GM19372 (cell line): ENCODE measurements at regions not wholly inside any gene's neighbourhood (a gene's known extent, or its start where the extent isn't known, plus 50 kb on each side); places are given as distances from the start of the nearest gene placed in this dataset.

Source experiments
- ATAC-seq: cut with Tn5 transposase; IDR thresholded peaks from one replicate; pipeline ENCODE4 v1.9.1; 2021; ENCODE audit warnings: mild to moderate bottlenecking, low read depth, moderate library complexity; ENCODE audit not compliant: unreplicated experiment

- ATAC-seq, result no peak
Measured at GRCh38 chr4:31086756-31087330, 366.7 kb downstream of the PCDH7 start.

- ATAC-seq, result no peak
Measured at GRCh38 chr4:31088600-31089230, 368.5 kb downstream of the PCDH7 start.

GRCh38 chr4:31089815-31090214 lies 369.6 kb downstream of the PCDH7 start:
- ATAC-seq, result no peak

GRCh38 chr4:31094474-31094873 lies 374.3 kb downstream of the PCDH7 start:
- ATAC-seq, result no peak

- no peak for ATAC-seq
Measured at GRCh38 chr4:31097999-31098398, 377.8 kb downstream of the PCDH7 start.

GRCh38 chr4:31100536-31100935 lies 380.4 kb downstream of the PCDH7 start:
- ATAC-seq, result no peak

- ATAC-seq, result no peak
Measured at GRCh38 chr4:31104043-31104442, 383.9 kb downstream of the PCDH7 start.

- no peak for ATAC-seq
Measured at GRCh38 chr4:31104577-31104976, 384.4 kb downstream of the PCDH7 start.

GRCh38 chr4:31106419-31106818 lies 386.2 kb downstream of the PCDH7 start:
- ATAC-seq, result no peak

- no peak for ATAC-seq
Measured at GRCh38 chr4:31107362-31107761, 387.2 kb downstream of the PCDH7 start.

GRCh38 chr4:31108762-31109161 lies 388.6 kb downstream of the PCDH7 start:
- ATAC-seq, result no peak

GRCh38 chr4:31111790-31112189 lies 391.6 kb downstream of the PCDH7 start:
- no peak for ATAC-seq

- no peak for ATAC-seq
Measured at GRCh38 chr4:31114816-31115215, 394.6 kb downstream of the PCDH7 start.

GRCh38 chr4:31124008-31124585 lies 403.9 kb downstream of the PCDH7 start:
- no peak for ATAC-seq

- no peak for ATAC-seq
Measured at GRCh38 chr4:31125061-31125460, 404.9 kb downstream of the PCDH7 start.

- no peak for ATAC-seq
Measured at GRCh38 chr4:31125496-31125895, 405.3 kb downstream of the PCDH7 start.

- no peak for ATAC-seq
Measured at GRCh38 chr4:31126881-31127398, 406.8 kb downstream of the PCDH7 start.

- ATAC-seq, result no peak
Measured at GRCh38 chr4:31130930-31131329, 410.8 kb downstream of the PCDH7 start.

- no peak for ATAC-seq
Measured at GRCh38 chr4:31134720-31135119, 414.6 kb downstream of the PCDH7 start.

- ATAC-seq, result no peak
Measured at GRCh38 chr4:31139767-31140166, 419.6 kb downstream of the PCDH7 start.

- ATAC-seq, result no peak
Measured at GRCh38 chr4:31141095-31141831, 421.1 kb downstream of the PCDH7 start.
